HFFc6 (cell line): ENCODE measurements at regions not wholly inside any gene's neighbourhood (a gene's known extent, or its start where the extent isn't known, plus 50 kb on each side); places are given as distances from the start of the nearest gene placed in this dataset.

Experiments used
- DNase-seq: peaks from one replicate; pipeline ENCODE4 v3.0.0-alpha.2; 2018
- H3K27ac Mint-ChIP-seq: 2 replicates; pipeline ENCODE4 v1.8.0; 2020; ENCODE audit warnings: mild to moderate bottlenecking, mixed read lengths
- H3K27me3 Mint-ChIP-seq: 2 replicates; pipeline ENCODE4 v1.8.0; 2021; ENCODE audit warnings: mild to moderate bottlenecking, moderate library complexity, mixed read lengths; ENCODE audit not compliant: insufficient read depth
- H3K36me3 Mint-ChIP-seq: 2 replicates; pipeline ENCODE4 v1.8.0; 2021; ENCODE audit warnings: low read depth, mixed read lengths
- H3K4me1 Mint-ChIP-seq: 2 replicates; pipeline ENCODE4 v1.8.0; 2020; ENCODE audit warnings: low read depth, mixed read lengths
- H3K4me3 Mint-ChIP-seq: 2 replicates; pipeline ENCODE4 v1.8.0; 2020; ENCODE audit warnings: mild to moderate bottlenecking, moderate library complexity, mixed read lengths
- H3K9me3 Mint-ChIP-seq: 2 replicates; pipeline ENCODE4 v1.8.0; 2020; ENCODE audit warnings: mild to moderate bottlenecking, mixed read lengths
- TF ChIP-seq, protein P1 (sequence below): fragments of 200-600 bp; sonication (generic); IDR thresholded peaks from 2 replicates; pipeline ENCODE4 v1.5.0; 2021; ENCODE audit warnings: antibody characterized with exemption, mild to moderate bottlenecking

DNA sequence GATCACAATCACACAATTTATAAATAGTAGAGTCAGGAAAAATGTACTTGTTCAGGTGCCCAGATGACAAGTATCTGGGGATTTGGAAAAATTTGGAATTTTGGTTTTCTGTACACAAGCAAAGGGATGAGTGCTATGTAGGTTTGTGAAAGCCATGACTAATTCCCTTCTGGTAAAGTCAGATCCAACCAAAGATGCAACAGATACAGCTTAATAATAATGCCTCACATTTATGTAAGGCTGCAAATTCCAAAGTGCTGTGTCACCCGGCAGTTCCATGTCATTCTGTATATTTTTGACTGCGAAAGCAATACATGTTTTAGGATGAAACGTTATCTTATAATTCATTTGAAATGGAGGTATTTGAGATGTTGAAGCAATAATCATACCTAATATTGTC is 102.7 kb upstream of the AGBL1 start:
- H3K4me3 Mint-ChIP-seq: no peak overlapping the region
- H3K36me3 Mint-ChIP-seq: peaks cover 5% of the 10 kb centered on the region; the same call in 1 of the 2 replicates
- H3K4me1 Mint-ChIP-seq: no peaks in the 10 kb centered on the region
- peaks cover 56% of the 10 kb centered on the region for H3K9me3 Mint-ChIP-seq
- no peaks in the 10 kb centered on the region; the same call in 1 of the 2 replicates for H3K27me3 Mint-ChIP-seq
- TF ChIP-seq, protein P1, sequence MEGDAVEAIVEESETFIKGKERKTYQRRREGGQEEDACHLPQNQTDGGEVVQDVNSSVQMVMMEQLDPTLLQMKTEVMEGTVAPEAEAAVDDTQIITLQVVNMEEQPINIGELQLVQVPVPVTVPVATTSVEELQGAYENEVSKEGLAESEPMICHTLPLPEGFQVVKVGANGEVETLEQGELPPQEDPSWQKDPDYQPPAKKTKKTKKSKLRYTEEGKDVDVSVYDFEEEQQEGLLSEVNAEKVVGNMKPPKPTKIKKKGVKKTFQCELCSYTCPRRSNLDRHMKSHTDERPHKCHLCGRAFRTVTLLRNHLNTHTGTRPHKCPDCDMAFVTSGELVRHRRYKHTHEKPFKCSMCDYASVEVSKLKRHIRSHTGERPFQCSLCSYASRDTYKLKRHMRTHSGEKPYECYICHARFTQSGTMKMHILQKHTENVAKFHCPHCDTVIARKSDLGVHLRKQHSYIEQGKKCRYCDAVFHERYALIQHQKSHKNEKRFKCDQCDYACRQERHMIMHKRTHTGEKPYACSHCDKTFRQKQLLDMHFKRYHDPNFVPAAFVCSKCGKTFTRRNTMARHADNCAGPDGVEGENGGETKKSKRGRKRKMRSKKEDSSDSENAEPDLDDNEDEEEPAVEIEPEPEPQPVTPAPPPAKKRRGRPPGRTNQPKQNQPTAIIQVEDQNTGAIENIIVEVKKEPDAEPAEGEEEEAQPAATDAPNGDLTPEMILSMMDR: no peak
- DNase-seq: peak; percentile 6
- no peak overlapping the region for H3K27ac Mint-ChIP-seq

DNA sequence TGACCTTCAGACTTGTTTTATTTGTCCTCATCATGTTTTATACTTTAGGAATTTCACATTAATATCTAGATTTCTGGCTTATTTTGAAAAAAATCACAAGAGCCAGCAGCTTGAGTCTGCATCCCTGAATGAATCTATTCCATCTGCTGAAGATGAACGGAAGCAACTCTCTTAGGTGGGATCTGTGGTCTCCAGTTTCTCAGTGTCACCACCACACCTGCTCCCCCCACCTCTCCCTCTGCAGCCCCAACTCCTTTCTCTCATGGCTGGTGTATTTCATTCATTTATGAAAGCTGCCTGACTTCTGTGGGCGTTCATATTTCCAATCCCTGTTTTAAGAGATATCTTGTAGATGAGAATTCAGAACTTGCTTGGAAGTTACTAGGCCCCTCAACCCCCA is 102.1 kb upstream of the AGBL1 start:
- Mint-ChIP-seq H3K27ac (no peak overlapping the region), H3K4me1 (no peaks in the 10 kb centered on the region), H3K27me3 (no peaks in the 10 kb centered on the region; the same call in 1 of the 2 replicates), H3K4me3 (no peak overlapping the region), H3K36me3 (peaks cover 5% of the 10 kb centered on the region; the same call in 1 of the 2 replicates), H3K9me3 (peaks cover 55% of the 10 kb centered on the region)
- DNase-seq: no peak
- TF ChIP-seq, protein P1: no peak

DNA sequence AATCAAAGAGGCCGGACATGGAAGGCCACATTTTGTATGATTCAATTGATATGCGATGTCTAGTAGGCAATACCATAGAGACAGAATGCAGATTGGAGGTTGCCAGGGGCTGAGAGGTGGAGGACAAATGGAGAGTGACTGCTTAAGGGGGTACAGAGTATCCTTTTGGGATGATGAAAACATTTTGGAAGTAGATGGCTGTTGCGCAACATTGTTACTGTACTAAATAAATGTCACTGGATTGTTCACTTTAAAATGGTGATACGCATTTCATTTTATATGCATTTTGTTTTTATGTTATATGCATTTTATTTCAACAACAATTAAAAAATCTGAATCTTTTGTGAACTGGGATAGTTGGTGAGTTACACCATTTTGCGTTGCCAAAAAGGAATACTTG is 99.7 kb upstream of the AGBL1 start:
- Mint-ChIP-seq H3K36me3 (peaks cover 5% of the 10 kb centered on the region; the same call in 1 of the 2 replicates), H3K9me3 (peaks cover 50% of the 10 kb centered on the region), H3K4me3 (no peak overlapping the region), H3K4me1 (no peaks in the 10 kb centered on the region), H3K27me3 (no peaks in the 10 kb centered on the region; the same call in 1 of the 2 replicates), H3K27ac (no peak overlapping the region)
- TF ChIP-seq, protein P1: no peak
- no peak for DNase-seq

DNA sequence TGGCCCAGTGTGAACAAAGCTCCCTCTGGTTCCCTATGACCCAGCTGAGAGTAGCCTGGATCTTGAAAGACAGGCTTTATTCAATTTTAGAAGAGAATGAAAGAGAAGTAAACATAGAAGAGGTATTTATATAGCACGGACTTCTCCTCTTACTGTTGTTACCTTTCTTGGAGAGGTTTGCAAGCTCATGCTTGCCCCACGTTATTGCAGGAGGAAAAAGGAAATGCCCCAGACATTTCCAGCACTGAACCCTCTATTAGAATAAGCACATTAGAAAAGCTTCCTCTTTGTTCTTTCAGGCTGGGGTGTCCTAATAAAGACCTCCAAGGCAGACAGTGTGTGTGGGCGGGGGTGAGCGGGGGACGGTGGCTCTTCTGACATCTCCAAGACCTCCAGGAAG is 98.7 kb upstream of the AGBL1 start:
- no peak overlapping the region for H3K4me3 Mint-ChIP-seq
- peaks cover 5% of the 10 kb centered on the region; the same call in 1 of the 2 replicates for H3K36me3 Mint-ChIP-seq
- H3K4me1 Mint-ChIP-seq: no peaks in the 10 kb centered on the region
- no peaks in the 10 kb centered on the region for H3K27me3 Mint-ChIP-seq
- peaks cover 50% of the 10 kb centered on the region for H3K9me3 Mint-ChIP-seq
- no peak for DNase-seq
- no peak overlapping the region for H3K27ac Mint-ChIP-seq
- TF ChIP-seq, protein P1: no peak

DNA sequence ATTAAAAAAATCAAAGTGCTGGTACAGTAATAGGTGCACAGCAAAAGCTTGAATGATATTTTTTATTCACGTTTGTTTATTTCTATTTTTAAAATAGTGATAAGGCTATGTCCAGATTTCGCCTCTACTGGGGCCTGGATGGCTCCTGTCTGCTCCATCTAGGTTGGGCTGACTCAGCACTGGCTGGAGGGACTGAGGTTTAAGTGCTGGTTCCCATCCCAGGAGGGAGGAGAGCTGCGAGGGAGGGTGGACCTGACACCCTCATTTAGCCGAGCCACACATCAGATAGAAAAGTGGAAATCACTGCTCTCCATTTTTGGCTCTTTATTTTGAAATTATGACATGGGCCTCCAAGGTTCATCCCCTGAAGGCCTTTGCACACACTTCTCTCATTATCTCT is 95.4 kb upstream of the AGBL1 start:
- TF ChIP-seq, protein P1: no peak
- DNase-seq: no peak
- H3K27ac Mint-ChIP-seq: no peak overlapping the region
- H3K27me3 Mint-ChIP-seq: no peaks in the 10 kb centered on the region; the same call in 1 of the 2 replicates
- H3K4me1 Mint-ChIP-seq: no peaks in the 10 kb centered on the region
- peaks cover 57% of the 10 kb centered on the region for H3K9me3 Mint-ChIP-seq
- H3K4me3 Mint-ChIP-seq: no peak overlapping the region
- H3K36me3 Mint-ChIP-seq: peaks cover 9% of the 10 kb centered on the region; the same call in 1 of the 2 replicates

DNA sequence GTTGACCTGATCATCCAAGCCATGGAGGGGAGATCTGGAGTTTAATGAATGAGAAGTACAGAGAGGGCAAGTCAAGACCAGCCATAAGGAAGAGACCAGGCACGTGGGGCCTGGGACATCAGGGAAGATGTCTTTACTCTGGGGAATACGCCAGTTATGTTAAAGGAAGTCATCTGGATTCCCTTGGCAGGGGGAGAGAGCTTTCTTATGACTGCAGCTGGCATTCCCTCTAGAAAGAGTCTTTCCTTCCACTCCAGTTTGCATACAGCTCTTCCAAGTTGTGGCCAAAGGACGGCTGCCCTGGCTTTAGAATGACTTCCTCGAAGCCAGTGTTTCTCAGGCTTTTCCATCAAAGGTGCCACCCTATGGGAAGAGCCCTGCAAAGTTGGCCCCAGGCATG is 93.6 kb upstream of the AGBL1 start:
- H3K27me3 Mint-ChIP-seq: no peaks in the 10 kb centered on the region; the same call in 1 of the 2 replicates
- TF ChIP-seq, protein P1: no peak

More for the DNA sequence above, 93.6 kb upstream of the AGBL1 start:
- no peak overlapping the region for H3K27ac Mint-ChIP-seq
- peaks cover 57% of the 10 kb centered on the region for H3K9me3 Mint-ChIP-seq
- peaks cover 5% of the 10 kb centered on the region; the same call in 1 of the 2 replicates for H3K36me3 Mint-ChIP-seq
- no peak for DNase-seq
- H3K4me3 Mint-ChIP-seq: no peak overlapping the region
- no peaks in the 10 kb centered on the region for H3K4me1 Mint-ChIP-seq
